CD8-positive, alpha-beta memory T cell (primary cell): ENCODE measurements at regions not wholly inside any gene's neighbourhood (a gene's known extent, or its start where the extent isn't known, plus 50 kb on each side); places are given as distances from the start of the nearest gene placed in this dataset.
A peak's percentile ranks its signal among the peaks of the same experiment; 100 is the strongest.

Experiments
- CTCF ChIA-PET: fragments of 350-600 bp; sonication (Branson Sonifier 250); formaldehyde crosslinking; loops from one replicate; lab custom pipeline; 2021; ENCODE audit warnings: antibody characterized with exemption; lab: Charles Lee
- POLR2A ChIA-PET: fragments of 350-600 bp; sonication (Branson Sonifier 250); formaldehyde crosslinking; loops from one replicate; lab custom pipeline; 2021; ENCODE audit warnings: antibody characterized with exemption; lab: Charles Lee
- DNase-seq, 5 donors: peaks; one replicate each; pipeline versions ENCODE4 v3.0.0 to v3.0.0-alpha.2; 2020 to 2022; ENCODE audit warnings: mixed read lengths in 1 of 5
- H3K27ac ChIP-seq: one replicate; pipeline ENCODE4 v1.7.0; 2013; ENCODE audit warnings: low read depth, mild to moderate bottlenecking, low read length, moderate library complexity
- H3K27me3 ChIP-seq: 2 replicates; pipeline ENCODE4 v1.7.0; 2013; ENCODE audit warnings: low read length, mild to moderate bottlenecking; ENCODE audit not compliant: insufficient read depth, poor library complexity, severe bottlenecking
- H3K36me3 ChIP-seq: 2 replicates; pipeline ENCODE4 v1.7.0; 2013; ENCODE audit warnings: mild to moderate bottlenecking, low read length, moderate library complexity; ENCODE audit not compliant: insufficient read depth
- H3K4me1 ChIP-seq: 2 replicates; pipeline ENCODE4 v1.7.0; 2013; ENCODE audit warnings: mild to moderate bottlenecking, low read length, moderate library complexity; ENCODE audit not compliant: insufficient read depth
- H3K4me3 ChIP-seq: 2 replicates; pipeline ENCODE4 v1.7.0; 2013; ENCODE audit warnings: mild to moderate bottlenecking, low read length
- H3K9me3 ChIP-seq: 2 replicates; pipeline ENCODE4 v1.7.0; 2013; ENCODE audit warnings: mild to moderate bottlenecking, low read length
- H3K27ac Mint-ChIP-seq, 8 donors: one replicate each; pipeline ENCODE4 v1.8.0; 2020 to 2021; ENCODE audit warnings: mixed read lengths in 8 of 8, mild to moderate bottlenecking in 6 of 8, inconsistent platforms in 3 of 8, moderate library complexity in 3 of 8
- H3K27me3 Mint-ChIP-seq, 2 donors: one replicate each; pipeline ENCODE4 v1.8.0; 2020 to 2021; ENCODE audit warnings: mixed read lengths in 2 of 2, mild to moderate bottlenecking in 1 of 2, moderate library complexity in 1 of 2
- H3K36me3 Mint-ChIP-seq, 3 donors: one replicate each; pipeline ENCODE4 v1.8.0; 2020 to 2021; ENCODE audit warnings: mixed read lengths in 3 of 3, inconsistent platforms in 1 of 3, mild to moderate bottlenecking in 1 of 3
- H3K4me1 Mint-ChIP-seq, 3 donors: one replicate each; pipeline ENCODE4 v1.8.0; 2020 to 2021; ENCODE audit warnings: mixed read lengths in 3 of 3, inconsistent platforms in 1 of 3, mild to moderate bottlenecking in 1 of 3
- H3K4me3 Mint-ChIP-seq, 7 donors: one replicate each; pipeline ENCODE4 v1.8.0; 2020 to 2021; ENCODE audit warnings: mixed read lengths in 7 of 7, mild to moderate bottlenecking in 6 of 7, moderate library complexity in 4 of 7, inconsistent platforms in 2 of 7
- H3K9me3 Mint-ChIP-seq, 5 donors: one replicate each; pipeline ENCODE4 v1.8.0; 2020 to 2022; ENCODE audit warnings: mixed read lengths in 5 of 5, mild to moderate bottlenecking in 3 of 5, moderate library complexity in 2 of 5, inconsistent platforms in 1 of 5

DNA sequence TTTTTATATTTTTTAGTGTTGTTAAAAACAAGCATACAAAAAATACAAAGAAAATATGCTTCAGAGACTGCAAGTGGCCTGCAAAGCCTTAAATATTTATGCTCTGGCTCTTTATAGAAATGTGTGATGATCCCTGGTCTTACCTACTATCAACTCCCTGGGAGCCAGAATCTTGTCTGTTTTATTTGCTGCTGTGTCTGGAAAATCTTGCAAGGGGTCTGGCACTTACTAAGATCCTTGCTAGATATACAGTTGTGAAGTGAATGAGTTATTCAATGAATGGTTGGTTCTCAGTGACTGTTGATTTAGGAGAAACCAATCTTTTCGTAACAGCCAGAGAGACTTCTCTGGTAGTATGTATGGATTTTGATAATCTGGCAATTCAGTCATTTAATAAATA, 521.0 kb upstream of the CFAP20DC start:
- CTCF ChIA-PET = no interaction called here

DNA sequence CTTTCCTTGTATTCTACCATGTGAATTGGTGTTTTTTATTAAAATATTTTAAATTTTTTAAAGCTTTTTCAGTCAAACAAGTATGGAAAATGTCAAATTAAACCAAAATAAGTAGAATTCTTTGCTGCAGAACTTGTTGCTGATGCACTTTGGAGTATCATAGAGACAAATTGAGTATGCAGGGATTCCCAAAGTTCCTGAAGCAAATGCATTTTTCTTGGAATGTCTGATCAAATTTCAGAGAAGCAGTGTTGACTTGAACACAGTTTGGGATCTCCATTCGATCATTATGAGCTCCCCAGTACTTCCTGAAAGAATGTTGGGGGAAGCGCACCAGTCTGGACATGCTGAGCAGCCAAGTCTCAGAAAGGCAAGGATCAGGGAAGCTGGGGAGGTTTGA, 517.8 kb upstream of the CFAP20DC start:
- CTCF ChIA-PET = interaction anchor here (1.3 to 2.2 kb wide), 3 partner anchors 10 to 290 kb away, joined by 4 to 7 read pairs (median 5); no protein-coding TSS in a partner anchor
- no peak overlapping the region for H3K27ac ChIP-seq
- no peak for DNase-seq
- POLR2A ChIA-PET = no interaction called here
- Mint-ChIP-seq H3K4me3 (no peak overlapping the region), H3K27ac (no peak overlapping the region), H3K36me3 (no peaks in the 10 kb centered on the region), H3K9me3 (peaks cover 0 to 2% (median 0%) of the 10 kb centered on the region in 5 donors), H3K27me3 (peaks cover 0 to 2% of the 10 kb centered on the region in 2 donors), H3K4me1 (peaks cover 4 to 10% (median 9%) of the 10 kb centered on the region in 3 donors)
- H3K9me3 ChIP-seq = no peaks in the 10 kb centered on the region
- H3K4me3 ChIP-seq = no peak overlapping the region
- H3K36me3 ChIP-seq = no peaks in the 10 kb centered on the region
- H3K27me3 ChIP-seq = no peaks in the 10 kb centered on the region
- H3K4me1 ChIP-seq = no peaks in the 10 kb centered on the region

More for the DNA sequence above, 521.0 kb upstream of the CFAP20DC start:
- H3K9me3 ChIP-seq = no peaks in the 10 kb centered on the region
- no peak overlapping the region for H3K27ac Mint-ChIP-seq
- peaks cover 4 to 13% (median 10%) of the 10 kb centered on the region in 3 donors for H3K4me1 Mint-ChIP-seq
- DNase-seq = no peak
- no peaks in the 10 kb centered on the region for H3K27me3 Mint-ChIP-seq
- H3K4me3 Mint-ChIP-seq = no peak overlapping the region
- no peak overlapping the region for H3K4me3 ChIP-seq
- no peaks in the 10 kb centered on the region for H3K36me3 ChIP-seq
- POLR2A ChIA-PET = no interaction called here
- no peak overlapping the region for H3K27ac ChIP-seq
- H3K27me3 ChIP-seq = no peaks in the 10 kb centered on the region
- H3K9me3 Mint-ChIP-seq = no peaks in the 10 kb centered on the region
- peaks cover 9% of the 10 kb centered on the region for H3K4me1 ChIP-seq
- H3K36me3 Mint-ChIP-seq = no peaks in the 10 kb centered on the region

DNA sequence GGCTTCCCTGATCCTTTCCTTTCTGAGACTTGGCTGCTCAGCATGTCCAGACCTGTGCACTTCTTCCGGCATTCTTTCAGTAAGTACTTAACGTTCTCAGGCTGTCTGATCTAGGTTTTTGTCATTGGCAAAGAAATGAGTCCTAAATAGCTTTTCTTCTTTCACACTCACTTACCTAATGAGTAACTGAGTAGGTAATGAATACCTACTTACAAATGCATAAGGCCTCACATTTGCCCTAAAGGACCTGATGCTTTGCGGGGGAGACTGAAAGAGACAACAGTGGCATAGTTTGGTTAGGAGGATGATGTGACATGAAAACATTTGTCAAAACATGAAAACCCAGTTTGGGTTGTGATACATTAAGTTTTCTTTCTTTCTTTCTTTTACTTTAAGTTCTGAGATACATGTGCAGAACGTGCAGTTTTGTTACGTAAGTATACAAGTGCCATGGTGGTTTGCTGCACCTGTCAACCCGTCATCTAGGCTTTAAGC, 516.7 kb upstream of the CFAP20DC start:
- Mint-ChIP-seq H3K4me3 (peak overlapping the region in 2 of 7 donors; percentile 1 to 2), H3K27me3 (peaks cover 0 to 2% of the 10 kb centered on the region in 2 donors), H3K36me3 (no peaks in the 10 kb centered on the region), H3K4me1 (peaks cover 4 to 10% (median 9%) of the 10 kb centered on the region in 3 donors), H3K9me3 (peaks cover 0 to 2% (median 0%) of the 10 kb centered on the region in 5 donors), H3K27ac (peak overlapping the region in 1 of 8 donors; percentile 66)
- ChIA-PET CTCF (no interaction called here), POLR2A (interaction anchor here (0.5 kb wide), 1 partner anchor 267 kb away, joined by 3 read pairs; no protein-coding TSS in a partner anchor)
- no peaks in the 10 kb centered on the region for H3K27me3 ChIP-seq
- H3K9me3 ChIP-seq = no peaks in the 10 kb centered on the region
- no peak overlapping the region for H3K4me3 ChIP-seq
- H3K36me3 ChIP-seq = no peaks in the 10 kb centered on the region
- DNase-seq = no peak
- H3K4me1 ChIP-seq = no peaks in the 10 kb centered on the region
- H3K27ac ChIP-seq = no peak overlapping the region

DNA sequence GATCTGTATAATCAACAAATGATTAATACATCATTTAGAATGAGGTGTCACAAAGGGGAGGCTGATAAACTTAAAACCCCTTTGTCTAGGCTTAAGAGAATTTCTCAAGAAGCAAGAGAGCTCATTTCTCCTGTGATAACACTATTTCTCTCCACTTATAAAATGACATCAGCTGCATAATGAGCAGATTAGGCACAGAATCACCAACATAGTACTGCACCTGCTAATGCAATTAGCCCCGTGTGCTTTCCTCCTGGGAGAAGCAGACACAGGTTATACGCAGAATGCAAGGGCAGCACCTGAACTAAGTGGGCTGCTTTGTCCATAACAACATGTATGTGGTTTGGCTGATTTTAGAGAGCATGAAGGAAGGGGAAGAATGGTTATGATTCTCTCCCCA, 515.3 kb upstream of the CFAP20DC start:
- no peaks in the 10 kb centered on the region for H3K27me3 ChIP-seq
- no peak overlapping the region for H3K4me3 ChIP-seq
- H3K27me3 Mint-ChIP-seq = peaks cover 0 to 2% of the 10 kb centered on the region in 2 donors
- no peaks in the 10 kb centered on the region for H3K4me1 ChIP-seq
- no peaks in the 10 kb centered on the region for H3K9me3 ChIP-seq
- peaks cover 0 to 2% (median 0%) of the 10 kb centered on the region in 5 donors for H3K9me3 Mint-ChIP-seq
- DNase-seq = no peak
- H3K36me3 Mint-ChIP-seq = no peaks in the 10 kb centered on the region
- peak overlapping the region in 1 of 8 donors; percentile 37 for H3K27ac Mint-ChIP-seq
- H3K4me3 Mint-ChIP-seq = no peak overlapping the region
- H3K36me3 ChIP-seq = no peaks in the 10 kb centered on the region
- H3K4me1 Mint-ChIP-seq = peaks cover 4 to 10% (median 9%) of the 10 kb centered on the region in 3 donors
- ChIA-PET POLR2A (no interaction called here), CTCF (interaction anchor here (1.4 kb wide), 1 partner anchor 10 kb away, joined by 4 read pairs; no protein-coding TSS in a partner anchor)
- no peak overlapping the region for H3K27ac ChIP-seq

DNA sequence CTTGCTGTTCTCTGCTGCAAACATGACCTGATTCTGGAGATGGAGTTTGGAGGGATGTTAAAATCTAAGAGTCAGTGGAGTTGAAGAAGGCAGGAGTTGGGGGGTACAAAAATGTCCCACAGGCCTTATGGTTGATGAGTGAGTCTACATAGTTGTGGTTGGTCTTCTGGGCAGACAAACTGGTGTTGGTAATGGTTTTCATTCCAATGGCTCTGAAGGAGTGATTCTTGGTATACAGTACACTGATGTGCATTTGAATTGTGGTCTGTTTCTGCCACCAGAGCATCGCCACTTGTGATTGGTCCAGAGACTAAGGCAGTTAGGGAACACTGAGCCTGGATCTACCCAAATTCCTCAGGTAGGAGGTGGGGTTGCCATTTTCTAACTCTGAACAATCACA, 514.1 kb upstream of the CFAP20DC start:
- ChIA-PET POLR2A (no interaction called here), CTCF (interaction anchor here (1.4 kb wide), 1 partner anchor 11 kb away, joined by 4 read pairs; no protein-coding TSS in a partner anchor)
- Mint-ChIP-seq H3K36me3 (no peaks in the 10 kb centered on the region), H3K27me3 (peaks cover 0 to 2% of the 10 kb centered on the region in 2 donors), H3K9me3 (peaks cover 0 to 2% (median 0%) of the 10 kb centered on the region in 5 donors), H3K4me1 (peaks cover 4 to 20% (median 17%) of the 10 kb centered on the region in 3 donors), H3K27ac (no peak overlapping the region), H3K4me3 (no peak overlapping the region)
- Histone ChIP-seq H3K4me3 (no peak overlapping the region), H3K27me3 (no peaks in the 10 kb centered on the region), H3K4me1 (no peaks in the 10 kb centered on the region), H3K9me3 (no peaks in the 10 kb centered on the region), H3K27ac (no peak overlapping the region), H3K36me3 (no peaks in the 10 kb centered on the region)
- DNase-seq = no peak

DNA sequence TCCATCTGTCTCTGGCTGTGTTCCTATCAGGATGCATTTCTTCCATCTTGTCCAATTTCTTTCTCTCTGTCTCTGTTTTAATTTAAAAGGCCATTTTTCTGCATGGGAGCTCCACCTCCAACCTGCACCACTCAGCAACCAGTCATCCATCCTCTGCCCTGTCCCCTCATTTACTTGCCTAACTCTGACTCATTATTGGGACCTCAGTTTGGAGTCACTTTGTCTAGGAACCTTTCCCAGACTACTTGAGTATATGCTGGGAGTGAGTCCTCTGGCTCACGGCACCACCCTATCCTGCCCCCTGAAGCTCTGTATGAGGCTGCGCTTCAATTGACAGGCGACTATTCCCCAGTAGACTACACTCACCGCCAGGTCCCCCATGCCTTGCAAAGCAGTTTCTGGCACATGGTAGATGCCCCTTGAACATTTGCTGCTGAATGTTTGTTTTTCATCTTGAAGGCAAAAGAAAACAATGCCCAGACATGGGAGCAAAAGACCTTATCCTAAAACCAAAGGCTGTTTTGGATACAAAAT, 513.3 kb upstream of the CFAP20DC start:
- Mint-ChIP-seq H3K36me3 (no peaks in the 10 kb centered on the region), H3K4me1 (peaks cover 4 to 23% (median 21%) of the 10 kb centered on the region in 3 donors), H3K27me3 (peaks cover 0 to 2% of the 10 kb centered on the region in 2 donors), H3K4me3 (no peak overlapping the region), H3K27ac (peak overlapping the region in 1 of 8 donors; percentile 10), H3K9me3 (peaks cover 0 to 2% (median 0%) of the 10 kb centered on the region in 5 donors)
- Histone ChIP-seq H3K36me3 (no peaks in the 10 kb centered on the region), H3K4me3 (no peak overlapping the region), H3K4me1 (no peaks in the 10 kb centered on the region), H3K9me3 (no peaks in the 10 kb centered on the region), H3K27ac (no peak overlapping the region), H3K27me3 (no peaks in the 10 kb centered on the region)
- DNase-seq = no peak
- CTCF ChIA-PET = interaction anchor here (2.1 kb wide), 1 partner anchor 12 kb away, joined by 5 read pairs; no protein-coding TSS in a partner anchor
- POLR2A ChIA-PET = no interaction called here

DNA sequence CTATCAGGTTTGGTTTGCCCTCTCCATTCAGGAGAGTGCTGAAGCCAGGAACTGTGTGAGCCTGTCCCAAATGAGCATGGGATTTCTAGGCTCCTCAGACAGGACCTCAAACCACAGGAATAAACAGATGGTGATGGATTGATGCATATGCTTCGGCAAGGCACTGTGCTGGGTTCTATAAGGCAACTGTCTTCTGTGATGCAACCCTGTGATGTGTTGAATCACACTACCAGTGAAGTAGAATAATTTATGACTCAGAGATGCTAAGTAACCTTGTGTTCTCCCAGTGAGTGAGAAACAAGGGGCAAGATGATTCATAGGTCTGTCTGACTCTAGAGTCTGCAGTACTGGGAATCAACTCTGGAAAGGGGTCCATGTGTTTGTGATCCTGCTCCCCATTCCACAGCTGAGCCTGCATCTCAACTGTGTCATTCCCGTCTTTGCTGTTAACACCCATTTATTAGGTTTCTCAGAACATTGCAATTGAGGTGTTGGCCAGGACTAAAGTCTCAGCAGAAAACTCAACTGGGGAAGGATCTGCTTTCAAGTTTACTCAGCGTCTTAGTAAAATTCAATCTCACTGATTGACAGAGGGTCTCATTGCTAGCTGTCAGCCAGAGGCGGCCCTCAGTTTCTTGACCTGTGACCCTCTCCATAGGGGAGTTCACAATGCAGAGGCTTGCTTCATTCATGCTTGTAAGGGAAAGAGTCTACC, 510.1 kb upstream of the CFAP20DC start:
- Mint-ChIP-seq H3K27me3 (peaks cover 0 to 2% of the 10 kb centered on the region in 2 donors), H3K4me3 (no peak overlapping the region), H3K9me3 (peaks cover 0 to 2% (median 0%) of the 10 kb centered on the region in 5 donors), H3K36me3 (peaks cover 0 to 5% (median 0%) of the 10 kb centered on the region in 3 donors), H3K4me1 (peaks cover 0 to 13% (median 10%) of the 10 kb centered on the region in 3 donors), H3K27ac (peak overlapping the region in 1 of 8 donors; percentile 39)
- no peaks in the 10 kb centered on the region for H3K9me3 ChIP-seq
- ChIA-PET POLR2A (no interaction called here), CTCF (interaction anchor here (1.4 kb wide), 1 partner anchor 16 kb away, joined by 5 read pairs; no protein-coding TSS in a partner anchor)
- no peak overlapping the region for H3K4me3 ChIP-seq
- DNase-seq = no peak
- no peaks in the 10 kb centered on the region for H3K27me3 ChIP-seq
- no peaks in the 10 kb centered on the region for H3K36me3 ChIP-seq
- H3K27ac ChIP-seq = no peak overlapping the region
- no peaks in the 10 kb centered on the region for H3K4me1 ChIP-seq
